A549 (cell line): ENCODE measurements at regions not wholly inside any gene's neighbourhood (a gene's known extent, or its start where the extent isn't known, plus 50 kb on each side); places are given as distances from the start of the nearest gene placed in this dataset.
A peak's percentile ranks its signal among the peaks of the same experiment; 100 is the strongest.

Experiments used
- ATAC-seq, 2 experiments: fragments of 200-7000 bp in 1 of 2; fragments of >200 bp in 1 of 2; cut with Nextera tagmentation in 1 of 2; cut with Tn5 transposase in 1 of 2; 3 replicates each; pipeline versions ENCODE4 v1.8.0 to v1.9.1; 2018 to 2020; ENCODE audit warnings: mild to moderate bottlenecking in 1 of 2, moderate library complexity in 1 of 2
- CTCF ChIA-PET: fragments of 300-600 bp; sonication (Branson Sonifier 250); formaldehyde crosslinking; extraction: SDS; loops from one replicate; lab custom pipeline; 2021; ENCODE audit warnings: antibody characterized with exemption, inconsistent platforms; lab: Yijun Ruan, JAX
- POLR2A ChIA-PET: fragments of 350-600 bp; formaldehyde crosslinking; extraction: SDS; loops from one replicate; lab custom pipeline; 2021; ENCODE audit warnings: antibody characterized with exemption, inconsistent platforms; lab: Yijun Ruan, JAX
- DNase-seq, 2 experiments: peaks; one replicate each; pipeline versions ENCODE4 v3.0.0 to v3.0.0-alpha.2; 2011 to 2016; ENCODE audit warnings: low read depth in 1 of 2, low spot score in 1 of 2
- FAIRE-seq: peaks from 2 replicates; lab custom pipeline; 2011; peaks lifted over from hg19 to GRCh38; lab: Jason Lieb, UNC
- H3K27ac ChIP-seq, 2 experiments: fragments of >200 bp; sonication (Bioruptor Twin); formaldehyde crosslinking; 3 replicates each; pipeline ENCODE4 v1.5.1; 2016 to 2017
- H3K4me1 ChIP-seq: fragments of >200 bp; sonication (Bioruptor Twin); formaldehyde crosslinking; 3 replicates; pipeline ENCODE4 v1.6.1; 2016
- H3K4me2 ChIP-seq: fragments of >200 bp; sonication (Bioruptor Twin); formaldehyde crosslinking; 3 replicates; pipeline ENCODE4 v1.6.1; 2016
- H3K4me3 ChIP-seq: fragments of >200 bp; sonication (Bioruptor Twin); formaldehyde crosslinking; 3 replicates; pipeline ENCODE4 v1.5.1; 2016
- H3K9me3 ChIP-seq: fragments of >200 bp; sonication (Bioruptor Twin); formaldehyde crosslinking; 3 replicates; pipeline ENCODE4 v1.6.1; 2016
- ATOH8 ChIP-seq: fragments of 250-450 bp; sonication (Bioruptor Pico); IDR thresholded peaks from 2 replicates; pipeline ENCODE4 v1.5.0; 2020; ENCODE audit warnings: low read depth, mild to moderate bottlenecking, moderate library complexity
- EHMT2 ChIP-seq: fragments of 200-600 bp; sonication (generic); IDR thresholded peaks from 2 replicates; pipeline ENCODE4 v1.6.1; 2016; ENCODE audit warnings: antibody characterized with exemption, low read depth, mild to moderate bottlenecking, moderate library complexity
- ESRRA ChIP-seq: fragments of 150-350 bp; IDR thresholded peaks from 2 replicates; pipeline ENCODE4 v1.6.1; 2014; ENCODE audit warnings: mild to moderate bottlenecking, low read length, borderline replicate concordance
- FOXS1 ChIP-seq: fragments of 250-450 bp; sonication (Bioruptor Pico); IDR thresholded peaks from 2 replicates; pipeline ENCODE4 v1.5.0; 2020; ENCODE audit warnings: mild to moderate bottlenecking, moderate library complexity
- GATA3 ChIP-seq: IDR thresholded peaks from 2 replicates; pipeline ENCODE4 v1.6.1; 2012; ENCODE audit warnings: borderline replicate concordance
- HDAC2 ChIP-seq: fragments of 200-600 bp; sonication (generic); IDR thresholded peaks from 2 replicates; pipeline ENCODE4 v1.6.1; 2016
- HOXB5 ChIP-seq: fragments of 250-450 bp; sonication (Bioruptor Pico); IDR thresholded peaks from 2 replicates; pipeline ENCODE4 v1.5.0; 2020; ENCODE audit warnings: mild to moderate bottlenecking, moderate library complexity
- JUNB ChIP-seq: fragments of >200 bp; sonication (Bioruptor Twin); formaldehyde crosslinking; IDR thresholded peaks from 2 replicates; pipeline ENCODE4 v1.6.1; 2016
- KDM5A ChIP-seq: fragments of 200-600 bp; sonication (generic); IDR thresholded peaks from 2 replicates; pipeline ENCODE4 v1.6.1; 2016; ENCODE audit warnings: antibody characterized with exemption, mild to moderate bottlenecking
- MAX ChIP-seq: IDR thresholded peaks from 2 replicates; pipeline ENCODE4 v1.6.1; 2012
- MAZ ChIP-seq: fragments of 150-350 bp; IDR thresholded peaks from 2 replicates; pipeline ENCODE4 v1.6.1; 2014; ENCODE audit warnings: antibody characterized with exemption, low read depth, low read length, borderline replicate concordance
- PHF8 ChIP-seq: fragments of 200-600 bp; sonication (generic); IDR thresholded peaks from 2 replicates; pipeline ENCODE4 v1.6.1; 2016; ENCODE audit warnings: low read depth, mild to moderate bottlenecking, antibody characterized with exemption, moderate library complexity, borderline replicate concordance
- RCOR1 ChIP-seq: fragments of 150-350 bp; IDR thresholded peaks from 2 replicates; pipeline ENCODE4 v1.6.1; 2014; ENCODE audit warnings: antibody characterized with exemption, low read length, low read depth
- REST ChIP-seq: fragments of 200-600 bp; sonication (generic); IDR thresholded peaks from 2 replicates; pipeline ENCODE4 v1.6.1; 2016; ENCODE audit warnings: antibody characterized with exemption, mild to moderate bottlenecking, moderate library complexity
- RFX5 ChIP-seq: fragments of 450-650 bp; IDR thresholded peaks from 2 replicates; pipeline ENCODE4 v1.7.1; 2014; ENCODE audit warnings: antibody characterized with exemption, mild to moderate bottlenecking, moderate library complexity
- RNF2 ChIP-seq: fragments of 200-600 bp; sonication (generic); IDR thresholded peaks from 2 replicates; pipeline ENCODE4 v1.6.1; 2016; ENCODE audit warnings: low read depth, mild to moderate bottlenecking, antibody characterized with exemption, moderate library complexity, borderline replicate concordance
- TFCP2L1 ChIP-seq: fragments of 250-450 bp; sonication (Bioruptor Pico); IDR thresholded peaks from 2 replicates; pipeline ENCODE4 v1.5.0; 2021; ENCODE audit warnings: mild to moderate bottlenecking
- ZNF302 ChIP-seq: fragments of 250-450 bp; sonication (Bioruptor Pico); IDR thresholded peaks from 2 replicates; pipeline ENCODE4 v1.9.0; 2021; ENCODE audit warnings: inconsistent platforms, mild to moderate bottlenecking, moderate library complexity
- WGBS: methylation state at CpG from one replicate; pipeline ENCODE4 v1.1.6; 2017; ENCODE audit errors: missing lambda C conversion rate; 5-methylcytosine and 5-hydroxymethylcytosine counted together
- TF ChIP-seq, protein P1 (sequence below): fragments of >200 bp; sonication (Bioruptor Twin); formaldehyde crosslinking; IDR thresholded peaks from 3 replicates; pipeline ENCODE4 v1.5.1; 2016
- TF ChIP-seq, protein P2 (sequence below): fragments of 250-450 bp; sonication (Bioruptor Pico); IDR thresholded peaks from 2 replicates; pipeline ENCODE4 v1.5.0; 2021; ENCODE audit warnings: mild to moderate bottlenecking, moderate library complexity, borderline replicate concordance
- TF ChIP-seq, protein P3 (sequence below): fragments of >200 bp; sonication (Bioruptor Twin); formaldehyde crosslinking; IDR thresholded peaks from 2 replicates; pipeline ENCODE4 v1.6.1; 2016
- TF ChIP-seq, protein P4 (sequence below): IDR thresholded peaks from 2 replicates; pipeline ENCODE4 v1.6.1; 2012

DNA sequence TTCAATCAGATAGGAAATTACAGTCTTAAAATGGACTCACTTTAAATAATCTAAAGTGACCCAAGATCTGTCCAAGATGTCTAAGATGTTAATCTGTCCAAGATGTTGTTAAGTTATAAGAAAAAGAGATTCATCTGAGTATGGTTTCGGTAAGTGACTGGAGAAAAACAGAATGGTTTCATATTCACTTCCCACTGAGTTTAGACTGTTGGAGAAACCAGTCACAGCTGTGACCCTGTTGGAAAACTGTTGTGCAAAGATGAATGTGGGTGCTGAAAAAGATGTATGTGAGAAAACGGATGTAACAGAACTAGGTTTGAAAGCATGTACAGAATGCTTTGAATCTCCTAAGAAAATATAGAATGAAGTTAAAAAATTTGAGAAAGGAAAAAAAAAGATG, 325.9 kb downstream of the COL12A1 start:
- Histone ChIP-seq H3K27ac (no peak overlapping the region), H3K4me1 (0 out of 3 replicates have a peak, but pooled peaks cover 4% of the 10 kb centered on the region), H3K4me2 (no peak overlapping the region), H3K9me3 (no peaks in the 10 kb centered on the region), H3K4me3 (no peak overlapping the region)
- no peak for DNase-seq
- POLR2A ChIA-PET, result no interaction called here
- no peak for FAIRE-seq
- WGBS, result 34% methylated on average over 2 of the region's 2 CpGs
- CTCF ChIA-PET, result no interaction called here
- no peak for ATAC-seq
- TF ChIP-seq JUNB, result no peak
- no peak for TF ChIP-seq GATA3
- no peak for TF ChIP-seq RNF2
- no peak for TF ChIP-seq REST
- no peak for TF ChIP-seq FOXS1 (CRISPR knock-in tag)
- TF ChIP-seq, protein P1, sequence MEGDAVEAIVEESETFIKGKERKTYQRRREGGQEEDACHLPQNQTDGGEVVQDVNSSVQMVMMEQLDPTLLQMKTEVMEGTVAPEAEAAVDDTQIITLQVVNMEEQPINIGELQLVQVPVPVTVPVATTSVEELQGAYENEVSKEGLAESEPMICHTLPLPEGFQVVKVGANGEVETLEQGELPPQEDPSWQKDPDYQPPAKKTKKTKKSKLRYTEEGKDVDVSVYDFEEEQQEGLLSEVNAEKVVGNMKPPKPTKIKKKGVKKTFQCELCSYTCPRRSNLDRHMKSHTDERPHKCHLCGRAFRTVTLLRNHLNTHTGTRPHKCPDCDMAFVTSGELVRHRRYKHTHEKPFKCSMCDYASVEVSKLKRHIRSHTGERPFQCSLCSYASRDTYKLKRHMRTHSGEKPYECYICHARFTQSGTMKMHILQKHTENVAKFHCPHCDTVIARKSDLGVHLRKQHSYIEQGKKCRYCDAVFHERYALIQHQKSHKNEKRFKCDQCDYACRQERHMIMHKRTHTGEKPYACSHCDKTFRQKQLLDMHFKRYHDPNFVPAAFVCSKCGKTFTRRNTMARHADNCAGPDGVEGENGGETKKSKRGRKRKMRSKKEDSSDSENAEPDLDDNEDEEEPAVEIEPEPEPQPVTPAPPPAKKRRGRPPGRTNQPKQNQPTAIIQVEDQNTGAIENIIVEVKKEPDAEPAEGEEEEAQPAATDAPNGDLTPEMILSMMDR, result no peak
- no peak for TF ChIP-seq RCOR1
- TF ChIP-seq PHF8, result no peak
- no peak for TF ChIP-seq KDM5A
- no peak for TF ChIP-seq EHMT2
- no peak for TF ChIP-seq TFCP2L1
- TF ChIP-seq, protein P2, sequence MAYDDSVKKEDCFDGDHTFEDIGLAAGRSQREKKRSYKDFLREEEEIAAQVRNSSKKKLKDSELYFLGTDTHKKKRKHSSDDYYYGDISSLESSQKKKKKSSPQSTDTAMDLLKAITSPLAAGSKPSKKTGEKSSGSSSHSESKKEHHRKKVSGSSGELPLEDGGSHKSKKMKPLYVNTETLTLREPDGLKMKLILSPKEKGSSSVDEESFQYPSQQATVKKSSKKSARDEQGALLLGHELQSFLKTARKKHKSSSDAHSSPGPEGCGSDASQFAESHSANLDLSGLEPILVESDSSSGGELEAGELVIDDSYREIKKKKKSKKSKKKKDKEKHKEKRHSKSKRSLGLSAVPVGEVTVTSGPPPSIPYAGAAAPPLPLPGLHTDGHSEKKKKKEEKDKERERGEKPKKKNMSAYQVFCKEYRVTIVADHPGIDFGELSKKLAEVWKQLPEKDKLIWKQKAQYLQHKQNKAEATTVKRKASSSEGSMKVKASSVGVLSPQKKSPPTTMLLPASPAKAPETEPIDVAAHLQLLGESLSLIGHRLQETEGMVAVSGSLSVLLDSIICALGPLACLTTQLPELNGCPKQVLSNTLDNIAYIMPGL (CRISPR knock-in tag), result no peak
- TF ChIP-seq MAX, result no peak
- no peak for TF ChIP-seq ATOH8 (CRISPR knock-in tag)
- TF ChIP-seq ESRRA, result no peak
- TF ChIP-seq, protein P3, sequence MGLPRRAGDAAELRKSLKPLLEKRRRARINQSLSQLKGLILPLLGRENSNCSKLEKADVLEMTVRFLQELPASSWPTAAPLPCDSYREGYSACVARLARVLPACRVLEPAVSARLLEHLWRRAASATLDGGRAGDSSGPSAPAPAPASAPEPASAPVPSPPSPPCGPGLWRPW, result no peak

DNA sequence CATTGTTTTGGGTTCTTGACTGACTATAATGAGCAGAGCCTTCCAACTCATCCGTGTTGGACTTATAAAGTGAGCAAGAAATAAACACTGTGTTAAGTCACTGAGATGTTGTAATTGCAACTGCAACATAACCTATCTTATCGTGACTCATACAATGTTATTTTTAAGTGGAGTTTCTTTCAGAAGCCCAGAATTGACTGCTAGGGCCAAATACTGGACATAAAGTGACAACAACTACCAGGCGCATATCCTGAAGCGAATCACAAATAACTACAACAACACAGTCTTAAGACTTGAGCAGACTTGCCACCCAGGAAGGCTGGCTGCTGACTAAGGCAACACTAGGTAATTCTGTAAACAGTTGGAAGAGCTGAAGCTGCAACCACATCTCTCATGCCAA, 326.6 kb downstream of the COL12A1 start:
- CTCF ChIA-PET, result no interaction called here
- TF ChIP-seq JUNB (no peak), HOXB5 (no peak), ZNF302 (CRISPR knock-in tag) (no peak), TFCP2L1 (no peak), RFX5 (no peak), HDAC2 (no peak), RNF2 (no peak), MAZ (no peak), REST (no peak)
- TF ChIP-seq, protein P4, sequence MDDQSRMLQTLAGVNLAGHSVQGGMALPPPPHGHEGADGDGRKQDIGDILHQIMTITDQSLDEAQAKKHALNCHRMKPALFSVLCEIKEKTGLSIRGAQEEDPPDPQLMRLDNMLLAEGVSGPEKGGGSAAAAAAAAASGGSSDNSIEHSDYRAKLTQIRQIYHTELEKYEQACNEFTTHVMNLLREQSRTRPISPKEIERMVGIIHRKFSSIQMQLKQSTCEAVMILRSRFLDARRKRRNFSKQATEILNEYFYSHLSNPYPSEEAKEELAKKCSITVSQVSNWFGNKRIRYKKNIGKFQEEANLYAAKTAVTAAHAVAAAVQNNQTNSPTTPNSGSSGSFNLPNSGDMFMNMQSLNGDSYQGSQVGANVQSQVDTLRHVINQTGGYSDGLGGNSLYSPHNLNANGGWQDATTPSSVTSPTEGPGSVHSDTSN, result no peak

More for the DNA sequence above, 326.6 kb downstream of the COL12A1 start:
- Histone ChIP-seq H3K4me2 (0 out of 3 replicates have a peak overlapping the region, but pooled peaks have one; percentile 28), H3K4me1 (0 out of 3 replicates have a peak, but pooled peaks cover 4% of the 10 kb centered on the region), H3K4me3 (no peak overlapping the region), H3K27ac (no peak overlapping the region), H3K9me3 (no peaks in the 10 kb centered on the region)
- POLR2A ChIA-PET, result no interaction called here
- DNase-seq (no peak), ATAC-seq (no peak), FAIRE-seq (no peak)
- 29% methylated on average over 3 of the region's 4 CpGs for WGBS
